Colon (tissue), 2 donors: ENCODE measurements at regions not wholly inside any gene's neighbourhood (a gene's known extent, or its start where the extent isn't known, plus 50 kb on each side); places are given as distances from the start of the nearest gene placed in this dataset.
"Not testable (repeated sequence)": the region's sequence is repeated elsewhere in the genome, so short reads cannot be mapped to it uniquely, and the experiment has no call there.

Experiments
- FAIRE-seq: peaks from 2 replicates; lab custom pipeline; 2012; peaks lifted over from hg19 to GRCh38; lab: Jason Lieb, UNC
- donor health status: control.
- donor health status: control.

DNA sequence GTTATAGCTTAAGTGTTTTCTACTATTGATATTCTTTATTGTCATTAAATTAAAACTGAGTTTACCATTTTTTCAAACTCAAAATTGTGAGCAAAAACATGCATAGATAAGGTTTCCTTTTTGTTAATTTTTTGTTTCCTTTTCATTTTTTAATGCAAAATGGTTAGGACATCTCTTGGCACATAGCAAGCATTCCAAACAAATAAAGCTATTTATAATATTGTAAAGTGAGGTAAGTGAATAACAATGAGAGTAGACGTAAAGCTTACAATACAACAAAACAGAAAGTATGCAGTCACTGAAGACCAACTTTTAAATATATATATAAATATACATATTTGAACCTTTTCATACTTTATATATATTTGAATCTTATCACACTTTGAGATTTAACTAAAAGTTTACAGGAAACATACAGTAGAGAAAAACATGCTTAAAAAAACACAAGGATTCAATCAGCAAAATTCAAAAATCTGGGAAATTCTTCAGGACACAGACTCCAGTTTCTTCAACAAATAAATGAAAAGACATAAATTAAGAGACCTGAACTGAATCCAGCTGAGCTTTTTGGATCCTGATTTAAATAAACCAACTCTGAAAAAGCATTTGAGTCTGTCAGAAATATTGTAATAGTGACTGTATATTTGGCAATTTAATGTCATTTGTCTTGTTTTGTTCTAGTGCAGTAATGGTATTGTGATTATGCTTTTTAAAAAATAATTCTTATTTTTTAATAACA lies 67.5 kb upstream of the SAMSN1 start:
- FAIRE-seq = no peak

DNA sequence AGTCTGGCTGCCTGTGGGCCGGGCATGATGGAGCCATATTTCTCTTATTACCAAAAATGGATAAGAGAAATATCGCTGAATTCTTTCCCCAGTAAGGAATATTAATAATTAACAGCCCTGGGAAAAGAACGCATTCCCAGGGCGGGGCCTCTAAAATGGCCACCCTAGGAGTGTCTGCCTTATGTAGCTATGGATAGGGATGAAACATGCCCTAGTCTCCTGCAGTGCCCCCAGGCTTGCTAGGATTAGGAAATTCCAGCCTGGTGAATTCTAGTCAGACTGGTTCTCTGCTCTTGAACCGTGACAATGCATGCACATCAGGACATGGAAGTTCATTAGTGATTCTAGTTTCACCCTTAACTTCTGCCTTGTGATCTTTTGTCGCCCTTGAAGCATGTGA lies 64.0 kb upstream of the SAMSN1 start:
- FAIRE-seq = not testable (repeated sequence)

DNA sequence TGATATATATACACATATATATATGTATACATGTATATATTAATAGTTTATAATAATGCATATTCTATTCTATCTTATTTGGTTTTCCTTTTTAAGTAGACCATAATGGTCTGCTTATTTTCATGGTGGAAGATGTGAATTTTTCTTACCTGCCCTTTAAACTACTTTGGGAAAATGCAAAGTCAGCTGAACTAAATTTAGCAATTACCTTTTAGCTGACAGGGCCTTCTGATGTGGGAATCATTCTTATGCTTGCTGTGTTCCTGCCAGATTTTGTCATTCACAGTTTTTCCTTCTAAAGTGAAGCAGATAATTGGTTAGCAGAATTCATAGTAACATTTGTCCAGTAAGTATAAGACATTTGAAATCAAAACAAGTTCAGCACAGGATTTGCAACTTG lies 63.2 kb upstream of the SAMSN1 start:
- no peak for FAIRE-seq

DNA sequence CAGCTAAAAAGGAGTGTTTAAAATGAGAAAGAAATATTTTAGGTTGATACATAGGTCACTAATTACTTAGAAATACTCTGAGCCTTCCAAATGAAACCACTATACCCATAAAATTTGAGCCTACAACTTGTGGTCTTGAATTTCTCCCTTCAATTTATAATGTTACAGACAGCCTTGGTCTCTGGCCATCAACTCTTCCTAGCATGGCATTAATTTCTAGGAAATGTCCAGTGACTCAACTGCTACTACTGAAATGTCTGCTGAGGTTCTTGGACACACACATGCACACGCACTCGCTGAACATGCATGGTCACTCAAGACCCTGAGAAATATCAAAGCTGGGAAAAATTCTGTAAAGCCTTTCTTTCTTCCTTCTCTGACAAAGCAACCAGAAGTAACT lies 61.1 kb upstream of the SAMSN1 start:
- no peak for FAIRE-seq

DNA sequence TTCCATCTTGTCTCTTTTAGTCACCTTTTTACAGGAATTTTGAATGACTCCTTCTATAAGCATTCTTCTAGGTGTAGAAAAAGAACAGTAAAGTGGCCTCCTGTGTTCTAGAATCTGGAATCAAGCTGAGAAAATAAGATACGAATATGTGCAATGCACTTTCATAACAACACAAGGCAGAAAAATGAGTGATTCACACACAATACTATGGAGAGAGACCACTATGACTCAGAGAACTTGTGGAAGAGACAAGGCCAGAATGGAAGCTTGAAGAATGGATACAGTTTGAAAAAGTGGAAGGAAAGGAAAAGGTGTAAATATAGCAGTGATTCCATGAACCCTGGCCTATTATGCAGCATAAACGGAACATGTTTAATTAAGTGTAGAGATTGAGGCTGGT lies 57.1 kb upstream of the SAMSN1 start:
- FAIRE-seq = no peak

DNA sequence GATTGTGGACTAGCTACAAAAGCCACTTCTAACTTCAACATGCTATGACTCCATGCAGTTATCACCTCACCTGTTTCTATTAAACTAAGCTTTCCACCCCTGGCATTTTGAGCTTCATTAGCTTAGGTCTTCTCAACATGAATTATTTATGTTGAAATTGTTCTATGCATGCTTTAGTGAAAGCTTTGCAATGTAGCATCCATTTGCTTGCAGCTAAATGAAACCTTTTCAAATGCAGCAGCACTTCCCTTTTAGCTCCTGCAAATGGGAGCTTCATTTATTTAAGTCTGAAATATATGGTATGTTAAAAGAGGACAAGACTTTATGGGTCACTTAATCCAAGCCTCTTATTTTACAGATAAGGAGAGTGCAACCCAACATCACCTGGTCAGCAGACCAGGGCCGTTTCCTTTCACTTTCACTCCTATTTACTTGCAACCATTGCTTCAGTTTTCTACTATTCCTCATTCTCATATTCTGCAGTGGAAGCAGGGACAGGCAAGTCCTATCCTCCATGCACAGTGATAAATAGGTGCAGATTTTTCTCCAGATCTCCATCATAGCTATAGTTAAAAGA lies 56.4 kb upstream of the SAMSN1 start:
- no peak for FAIRE-seq

DNA sequence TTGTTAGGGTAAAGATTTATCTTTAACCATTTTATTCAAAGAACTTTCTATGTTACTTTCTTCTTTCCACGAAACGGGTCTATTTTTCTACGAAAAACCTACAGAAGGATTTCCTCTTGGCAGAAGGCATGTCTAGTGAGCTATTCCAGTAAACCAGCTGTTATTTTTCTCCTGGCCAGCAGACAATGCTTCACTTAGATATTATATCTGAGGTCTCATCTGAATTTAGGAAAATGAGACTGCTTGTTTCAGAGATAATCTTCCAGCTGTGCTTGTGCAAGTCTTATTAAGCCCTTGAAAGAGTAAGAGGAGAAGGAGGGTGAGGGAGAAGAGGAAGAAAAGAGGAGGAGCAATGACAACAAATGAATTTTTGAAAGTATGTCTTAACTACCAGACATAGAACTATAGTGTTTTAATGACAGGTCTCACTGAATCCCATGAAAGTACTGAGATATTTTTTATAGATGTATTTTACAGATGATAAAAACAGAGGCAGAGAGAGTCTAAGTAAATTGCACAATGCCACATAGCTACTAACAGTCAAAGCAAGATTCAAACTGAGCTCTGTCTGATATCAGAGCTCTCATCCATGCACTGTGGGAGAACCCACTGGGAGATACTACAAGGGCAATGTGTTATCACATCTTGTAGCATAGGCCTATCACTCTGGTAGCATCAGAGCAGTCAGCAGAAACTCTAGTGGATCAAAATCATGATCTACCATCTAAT lies 54.6 kb upstream of the SAMSN1 start:
- FAIRE-seq = no peak

DNA sequence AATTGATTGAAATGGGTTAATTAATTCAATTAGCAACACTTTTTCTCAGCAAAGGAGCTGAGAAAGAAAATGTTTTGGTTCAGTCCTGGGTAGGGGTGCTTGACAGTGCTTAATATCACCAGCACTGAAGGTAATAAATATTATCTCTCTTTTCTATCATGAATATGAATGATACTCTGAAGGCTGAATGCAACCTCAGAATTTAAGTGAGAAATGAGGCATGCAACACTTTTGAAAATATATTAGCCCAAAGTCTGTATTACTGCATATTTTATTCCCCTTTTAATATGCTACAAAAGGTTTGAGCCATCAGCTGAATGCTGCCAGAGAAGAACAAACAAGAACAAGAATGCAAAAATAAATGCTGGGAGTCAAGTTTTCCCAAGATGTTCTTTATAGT lies 52.0 kb upstream of the SAMSN1 start:
- no peak for FAIRE-seq
